HL-60 (cell line): ENCODE measurements at regions not wholly inside any gene's neighbourhood (a gene's known extent, or its start where the extent isn't known, plus 50 kb on each side); places are given as distances from the start of the nearest gene placed in this dataset.

Source experiments
- POLR2AphosphoS5 ChIP-seq: IDR thresholded peaks from 2 replicates; pipeline ENCODE4 v1.6.1; 2012; ENCODE audit warnings: low read depth
- TF ChIP-seq, protein P1 (sequence below): IDR thresholded peaks from one replicate; pipeline ENCODE4 v1.5.1; 2011; ENCODE audit warnings: low read length, control low read depth, inconsistent platforms; ENCODE audit not compliant: insufficient read depth

DNA sequence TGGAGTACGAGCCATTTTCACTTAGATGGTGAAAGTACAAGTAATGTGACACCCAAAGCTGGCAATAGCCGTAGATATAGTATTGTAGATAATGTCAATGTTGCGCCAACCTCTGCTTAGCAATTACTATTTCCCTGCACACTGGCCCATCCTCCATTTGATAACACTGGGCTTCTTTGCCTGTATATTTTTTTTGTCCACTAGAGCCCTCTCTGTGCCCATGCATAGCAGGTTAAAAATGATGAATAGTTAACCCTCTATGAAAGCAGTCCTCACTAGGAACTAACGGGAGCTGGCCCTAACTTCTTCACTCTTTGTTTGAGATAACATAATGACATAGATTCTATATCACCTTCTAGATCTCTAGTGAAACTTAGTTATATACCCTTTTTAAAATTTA, 416.8 kb downstream of the TUSC1 start:
- TF ChIP-seq POLR2AphosphoS5, result no peak
- TF ChIP-seq, protein P1, sequence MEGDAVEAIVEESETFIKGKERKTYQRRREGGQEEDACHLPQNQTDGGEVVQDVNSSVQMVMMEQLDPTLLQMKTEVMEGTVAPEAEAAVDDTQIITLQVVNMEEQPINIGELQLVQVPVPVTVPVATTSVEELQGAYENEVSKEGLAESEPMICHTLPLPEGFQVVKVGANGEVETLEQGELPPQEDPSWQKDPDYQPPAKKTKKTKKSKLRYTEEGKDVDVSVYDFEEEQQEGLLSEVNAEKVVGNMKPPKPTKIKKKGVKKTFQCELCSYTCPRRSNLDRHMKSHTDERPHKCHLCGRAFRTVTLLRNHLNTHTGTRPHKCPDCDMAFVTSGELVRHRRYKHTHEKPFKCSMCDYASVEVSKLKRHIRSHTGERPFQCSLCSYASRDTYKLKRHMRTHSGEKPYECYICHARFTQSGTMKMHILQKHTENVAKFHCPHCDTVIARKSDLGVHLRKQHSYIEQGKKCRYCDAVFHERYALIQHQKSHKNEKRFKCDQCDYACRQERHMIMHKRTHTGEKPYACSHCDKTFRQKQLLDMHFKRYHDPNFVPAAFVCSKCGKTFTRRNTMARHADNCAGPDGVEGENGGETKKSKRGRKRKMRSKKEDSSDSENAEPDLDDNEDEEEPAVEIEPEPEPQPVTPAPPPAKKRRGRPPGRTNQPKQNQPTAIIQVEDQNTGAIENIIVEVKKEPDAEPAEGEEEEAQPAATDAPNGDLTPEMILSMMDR, result no peak
